NCI-H2171 treated with DMSO at 0.1 percent for 48 hours (cell line): ENCODE measurements at regions not wholly inside any gene's neighbourhood (a gene's known extent, or its start where the extent isn't known, plus 50 kb on each side); places are given as distances from the start of the nearest gene placed in this dataset.
A peak's percentile ranks its signal among the peaks of the same experiment; 100 is the strongest.

Experiments
- DNase-seq: peaks from one replicate; lab custom pipeline; 2025; lab: John Stamatoyannopoulos, UW

DNA sequence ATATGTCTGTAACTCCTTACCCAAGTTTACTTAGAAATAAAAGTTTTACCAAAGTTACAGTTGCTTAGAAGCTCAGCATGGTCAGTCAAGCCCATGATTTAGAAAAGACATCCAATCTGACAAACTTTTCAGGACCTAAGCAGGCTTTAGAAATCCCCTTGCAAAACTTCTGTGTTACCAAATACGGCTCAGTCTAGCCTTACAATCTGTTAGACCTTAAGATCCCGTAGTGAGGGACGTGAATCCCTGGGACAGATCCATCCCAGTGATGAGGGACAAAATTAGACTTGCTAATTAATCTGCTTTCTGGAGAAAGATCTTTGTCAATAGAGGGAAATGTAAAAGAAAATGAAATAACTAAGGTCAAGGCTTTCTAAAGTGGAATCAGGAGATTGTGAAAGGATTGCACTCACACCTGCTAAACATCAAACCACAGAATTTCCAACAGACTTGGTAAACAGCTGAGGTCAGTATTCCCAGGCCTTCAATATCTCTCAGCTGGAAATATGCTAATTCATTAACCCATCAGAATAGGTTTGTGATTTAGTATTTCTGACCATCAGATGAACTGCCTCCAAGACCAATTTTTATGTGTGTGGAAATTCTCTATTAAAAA lies 375.3 kb downstream of the DUSP10 start:
- DNase-seq = no peak

DNA sequence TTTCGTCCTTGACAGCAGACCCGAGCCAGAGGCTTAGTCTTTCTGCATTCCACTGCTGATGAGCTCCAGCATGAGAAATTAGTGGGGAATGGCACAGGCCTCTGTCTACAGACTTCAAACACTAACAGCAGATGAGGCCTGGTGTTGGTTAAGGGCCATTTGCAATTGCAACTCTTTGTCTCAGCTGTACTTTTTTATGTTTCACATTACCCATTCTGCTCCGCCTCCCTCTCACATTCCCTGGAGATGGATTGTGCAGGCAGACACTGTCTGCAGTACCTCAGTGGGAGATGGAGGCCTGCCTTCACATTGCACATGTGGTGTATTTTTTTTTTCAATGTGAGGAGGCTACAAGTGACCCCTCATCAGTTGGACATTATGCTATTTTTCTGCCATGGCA lies 370.2 kb downstream of the DUSP10 start:
- no peak for DNase-seq

DNA sequence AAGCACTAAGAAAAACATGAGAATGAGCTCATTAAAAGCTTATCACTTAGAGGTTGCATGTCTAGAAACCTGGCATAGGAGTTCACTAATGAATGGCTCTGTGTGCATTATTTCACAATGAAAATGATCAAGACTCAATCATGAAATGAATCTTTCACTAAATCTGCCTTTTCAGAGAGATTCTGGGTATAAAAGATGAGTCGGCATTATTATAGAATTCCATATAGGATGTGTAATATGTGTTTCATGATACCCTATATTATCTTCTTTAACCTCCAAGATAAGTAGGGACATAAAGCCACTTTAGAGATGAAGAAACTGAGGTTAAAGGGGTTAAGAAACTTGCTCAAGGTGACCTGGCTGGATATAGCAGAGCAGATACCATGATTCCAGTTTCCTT lies 368.1 kb downstream of the DUSP10 start:
- no peak for DNase-seq

DNA sequence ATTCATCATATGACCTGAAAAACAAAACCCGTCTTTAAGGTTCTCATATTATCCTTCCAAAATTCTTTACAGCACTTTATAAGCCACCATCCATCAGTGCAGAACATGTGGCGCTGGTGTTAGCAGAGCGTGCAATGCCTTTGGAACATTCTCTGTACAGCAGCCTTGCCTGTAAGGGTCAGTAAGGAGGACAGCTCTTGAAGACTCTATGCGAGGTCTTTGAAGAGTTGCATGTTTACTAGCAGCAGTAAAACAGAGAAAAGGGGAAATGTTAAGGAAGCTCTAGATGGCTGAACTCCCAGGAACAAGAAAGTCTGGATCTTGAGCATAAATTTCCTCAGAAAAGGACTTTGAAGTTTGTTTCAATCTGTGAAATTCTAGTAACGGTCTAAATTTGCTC lies 365.6 kb downstream of the DUSP10 start:
- DNase-seq = no peak

DNA sequence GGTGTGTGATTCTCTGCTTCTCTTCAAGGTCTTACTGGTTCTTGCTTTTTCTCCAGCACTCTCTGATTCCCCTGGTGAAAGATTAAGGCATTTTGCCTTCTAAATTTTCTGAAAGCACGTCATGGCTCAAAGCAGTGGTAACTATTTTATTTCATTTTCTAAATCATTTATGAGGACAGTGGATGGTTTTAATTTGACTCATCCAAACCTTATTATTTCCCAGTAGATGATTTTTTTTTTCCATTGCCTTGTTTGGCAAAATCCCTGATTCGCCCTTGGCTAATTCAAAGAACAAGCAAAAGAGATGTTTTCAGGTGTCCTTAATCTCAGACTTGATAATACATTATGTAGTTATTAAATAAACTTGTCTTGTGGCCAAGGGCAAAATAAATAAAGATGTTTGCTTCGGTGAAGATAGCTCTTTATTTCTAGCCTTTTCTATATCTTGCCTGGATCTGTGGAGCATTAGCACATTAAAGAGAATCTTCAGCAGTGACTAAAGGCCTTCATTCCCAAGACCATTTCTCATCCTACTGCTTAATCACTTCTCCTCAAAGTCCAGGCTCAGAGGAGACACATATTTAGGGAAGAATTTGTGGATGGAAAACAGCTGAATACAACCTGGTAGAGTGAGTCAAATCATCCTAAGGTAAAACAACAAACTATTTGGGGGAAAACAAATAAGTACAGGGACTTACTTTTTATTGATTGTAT lies 359.8 kb downstream of the DUSP10 start:
- no peak for DNase-seq

DNA sequence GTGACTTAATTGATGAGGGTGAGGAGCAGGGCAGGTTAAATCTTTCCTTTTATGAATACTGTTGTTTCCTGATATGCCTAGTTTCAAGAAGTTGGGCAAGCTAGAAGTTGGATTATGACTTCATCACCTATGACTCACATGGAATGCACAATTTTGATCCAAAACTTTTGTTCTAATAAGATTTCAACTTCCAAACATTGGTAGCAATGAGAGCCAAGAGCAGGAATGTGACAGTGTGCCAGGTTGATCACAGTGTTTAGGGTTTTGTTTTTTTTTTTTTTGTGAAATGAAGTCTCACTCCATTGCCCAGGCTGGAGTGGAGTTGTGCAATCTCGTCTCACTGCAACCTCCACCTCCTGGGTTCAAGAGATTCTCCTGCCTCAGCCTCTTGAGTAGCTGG lies 349.4 kb downstream of the DUSP10 start:
- no peak for DNase-seq

DNA sequence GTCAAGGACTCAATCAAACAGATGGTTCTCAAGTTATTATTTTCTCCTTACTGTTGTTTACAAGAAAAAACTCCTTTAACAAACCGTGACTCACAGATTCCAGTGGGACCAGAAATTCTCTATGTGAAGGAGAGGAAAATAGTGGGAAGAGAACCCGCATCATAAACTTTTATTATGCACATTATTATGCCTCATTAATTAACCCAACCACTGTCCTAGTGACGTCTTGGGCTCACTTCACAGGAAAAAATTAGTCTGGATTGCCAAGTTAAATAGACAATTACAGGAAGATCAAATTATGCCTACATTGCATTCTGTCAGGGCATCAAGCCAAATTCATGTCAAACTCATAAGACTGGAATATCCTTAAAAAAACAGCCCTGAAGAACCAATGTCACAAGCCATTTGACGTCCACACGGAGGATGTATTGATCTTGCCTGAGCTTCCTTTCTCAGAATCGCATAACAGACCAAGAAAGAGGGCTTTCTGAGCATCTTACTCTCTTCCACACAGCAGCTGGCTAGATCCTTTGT lies 347.8 kb downstream of the DUSP10 start:
- DNase-seq = peak; percentile 4

DNA sequence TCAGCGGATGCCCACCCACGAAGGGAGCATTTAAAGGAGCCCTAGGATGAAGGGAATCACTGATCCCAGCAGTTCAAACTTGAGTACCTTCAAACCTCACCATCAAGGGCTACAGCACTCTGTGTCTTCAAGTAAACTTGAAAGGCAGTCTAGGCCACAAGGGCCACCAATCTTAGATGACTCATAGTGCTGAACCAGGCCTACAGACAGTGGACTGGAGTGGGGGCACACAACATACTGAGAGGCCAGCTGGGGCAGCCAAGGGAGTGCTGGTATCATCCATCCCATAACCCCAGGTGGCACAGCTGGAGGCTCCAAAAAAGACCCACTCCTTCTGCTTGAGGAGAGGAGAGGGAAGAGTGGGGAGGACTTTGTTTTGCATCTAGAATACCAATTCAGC lies 345.4 kb downstream of the DUSP10 start:
- no peak for DNase-seq

DNA sequence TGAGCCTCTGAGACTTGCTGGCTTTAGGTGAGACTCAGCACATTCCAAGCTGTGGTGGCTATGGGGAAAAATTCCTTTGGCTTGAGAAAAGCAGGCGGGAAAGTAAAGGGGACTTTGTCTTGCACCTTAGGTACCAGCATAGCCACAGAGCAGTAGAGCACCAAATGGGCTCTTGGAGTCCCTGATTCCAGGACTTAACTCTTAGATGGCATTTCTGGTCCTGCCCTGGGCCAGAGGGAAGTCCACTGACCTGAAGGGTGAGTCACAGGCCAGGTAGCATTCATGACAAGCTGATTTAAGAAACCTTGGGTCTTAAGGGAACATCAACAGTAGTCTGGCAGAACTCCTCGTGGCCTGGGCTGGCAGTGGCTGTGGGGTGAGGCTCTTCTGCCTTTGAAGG lies 344.7 kb downstream of the DUSP10 start:
- no peak for DNase-seq

DNA sequence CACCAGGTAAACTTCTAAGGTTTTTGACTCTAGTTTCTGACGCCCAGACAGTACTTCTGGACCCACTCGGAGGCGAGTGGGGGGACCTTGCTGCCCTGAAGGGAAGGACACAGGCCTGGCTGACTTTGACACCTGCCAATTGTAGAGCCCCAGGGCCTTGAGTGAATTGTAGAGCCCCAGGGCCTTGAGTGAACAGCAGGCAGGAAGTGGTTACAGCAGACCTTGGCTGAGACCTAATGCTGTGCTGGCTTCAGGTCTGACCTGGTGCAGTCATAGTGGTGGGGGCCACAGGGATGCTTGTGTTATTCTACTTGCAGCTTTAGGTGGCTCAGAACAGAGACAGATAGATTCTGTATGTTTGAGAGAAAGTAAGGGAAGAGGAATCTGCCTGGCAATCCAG lies 344.3 kb downstream of the DUSP10 start:
- no peak for DNase-seq

DNA sequence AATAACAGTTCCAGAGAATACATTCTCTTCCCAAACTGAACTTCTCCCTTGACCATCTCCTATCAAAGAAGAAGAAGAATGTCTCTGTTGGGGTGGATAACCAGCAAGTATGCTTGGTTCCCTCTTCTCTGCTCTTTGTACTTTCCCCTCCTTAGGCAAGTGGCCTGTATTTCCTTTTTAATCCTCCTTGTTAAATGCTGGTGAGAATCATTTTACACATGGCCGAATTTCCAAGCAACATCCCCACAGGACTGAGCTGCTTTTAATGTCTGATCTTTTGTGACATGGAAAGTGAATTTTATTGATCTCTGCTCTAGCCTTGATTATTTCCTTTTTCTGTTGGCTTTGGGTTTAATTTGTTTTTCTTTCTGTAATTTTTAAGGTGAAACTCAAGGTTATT lies 336.7 kb downstream of the DUSP10 start:
- no peak for DNase-seq

DNA sequence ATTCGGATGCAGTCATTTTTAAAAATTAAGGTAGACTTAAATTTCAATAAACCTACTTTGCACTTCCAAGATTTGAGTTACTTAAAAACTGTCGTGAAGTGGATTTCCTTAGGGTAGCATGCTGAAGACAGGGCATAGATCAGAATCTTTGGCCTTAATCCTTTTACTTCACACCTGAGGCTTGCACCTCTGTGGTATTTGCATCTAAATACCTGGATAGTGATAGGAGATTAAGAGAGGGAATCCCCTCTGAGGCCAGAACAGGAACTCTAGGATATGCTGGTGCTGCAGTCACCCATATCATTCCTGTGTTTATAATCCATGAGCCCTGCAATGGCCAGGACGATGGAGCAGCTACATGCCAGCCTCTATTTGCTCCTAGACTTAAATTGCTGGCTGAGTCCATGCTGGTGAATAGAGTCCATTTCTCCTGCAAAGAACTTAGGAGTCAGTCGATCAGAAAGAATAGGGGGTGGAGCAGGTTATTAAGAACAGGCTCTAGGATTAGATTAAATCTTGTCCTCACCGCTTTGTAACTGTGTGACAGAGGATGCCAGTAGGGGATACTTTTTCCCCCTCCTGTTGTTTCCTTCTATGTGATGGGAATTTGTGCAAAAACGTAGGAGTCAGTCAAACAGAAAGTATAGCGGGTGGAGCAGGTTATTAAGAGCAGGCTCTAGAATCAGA lies 333.6 kb downstream of the DUSP10 start:
- DNase-seq = no peak

DNA sequence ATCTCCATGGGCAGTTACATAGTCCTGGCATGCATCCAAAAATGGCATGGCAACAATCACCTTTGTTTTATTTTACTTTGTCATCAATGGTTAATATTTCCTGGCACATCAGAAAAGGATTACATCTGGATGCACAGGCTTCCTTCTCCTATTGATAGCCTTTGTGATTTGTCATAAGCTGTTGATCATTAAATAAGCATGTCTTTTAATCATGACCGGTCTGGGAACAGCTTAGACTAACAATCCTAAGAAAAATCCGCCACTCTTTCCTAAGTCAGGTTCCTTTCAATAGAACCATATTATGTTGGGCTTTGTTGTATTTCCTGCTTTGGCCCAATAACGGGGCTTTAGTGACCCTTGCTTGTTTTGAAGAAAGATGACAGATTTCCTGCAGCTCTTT lies 330.6 kb downstream of the DUSP10 start:
- DNase-seq = no peak

DNA sequence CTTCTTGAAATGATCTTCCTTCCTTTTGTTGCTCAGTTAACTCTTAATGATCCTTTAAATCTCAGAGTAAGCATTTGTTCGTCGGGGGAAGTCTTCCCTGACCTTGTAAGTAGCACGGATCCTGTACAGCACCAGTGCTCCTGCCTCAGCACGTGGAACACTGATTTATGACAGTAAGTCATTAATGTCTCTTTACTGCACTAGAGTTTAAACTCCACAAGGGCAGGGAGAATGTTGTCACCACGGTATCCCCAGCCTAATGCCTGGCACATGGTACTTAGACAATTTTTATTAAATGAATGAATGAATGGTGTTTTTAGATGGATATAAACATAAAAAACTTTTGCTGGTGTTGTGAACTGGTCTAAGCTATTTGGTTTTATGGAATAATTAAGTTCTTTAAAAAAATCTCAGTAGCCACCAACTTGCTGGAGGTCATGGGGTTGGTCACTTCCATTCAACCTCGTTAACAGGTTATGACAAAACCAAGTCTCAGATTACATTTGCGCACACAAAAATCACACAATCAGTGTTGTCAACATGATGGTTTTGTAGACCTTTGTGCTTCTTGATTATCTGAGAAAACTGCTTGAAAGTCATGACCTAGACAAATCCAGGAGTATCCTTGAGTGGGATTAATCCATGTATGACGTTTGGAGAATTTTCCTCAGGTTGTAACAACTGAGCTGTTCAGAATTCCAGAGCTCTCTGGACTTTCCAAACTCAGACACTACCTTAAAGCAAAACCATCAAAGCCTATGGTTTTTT lies 326.9 kb downstream of the DUSP10 start:
- DNase-seq = no peak

DNA sequence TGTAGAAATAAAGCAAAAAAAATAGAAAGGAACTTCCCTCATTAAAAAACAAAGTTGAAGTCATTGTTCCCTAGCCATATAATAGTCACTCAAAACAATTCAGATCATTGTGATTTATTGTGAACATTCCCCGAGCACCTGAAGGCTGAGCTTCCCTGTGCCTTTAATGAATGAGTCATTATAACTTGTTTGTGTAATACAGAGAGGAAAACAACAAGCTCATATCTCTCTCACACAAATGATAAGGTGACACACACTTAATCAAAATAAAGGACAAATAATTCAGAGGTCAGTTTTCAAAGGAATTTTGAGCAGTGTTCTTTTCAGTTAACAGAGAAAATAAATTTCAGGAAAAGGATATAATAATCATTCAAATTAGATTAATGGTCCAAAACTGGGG lies 326.2 kb downstream of the DUSP10 start:
- no peak for DNase-seq

DNA sequence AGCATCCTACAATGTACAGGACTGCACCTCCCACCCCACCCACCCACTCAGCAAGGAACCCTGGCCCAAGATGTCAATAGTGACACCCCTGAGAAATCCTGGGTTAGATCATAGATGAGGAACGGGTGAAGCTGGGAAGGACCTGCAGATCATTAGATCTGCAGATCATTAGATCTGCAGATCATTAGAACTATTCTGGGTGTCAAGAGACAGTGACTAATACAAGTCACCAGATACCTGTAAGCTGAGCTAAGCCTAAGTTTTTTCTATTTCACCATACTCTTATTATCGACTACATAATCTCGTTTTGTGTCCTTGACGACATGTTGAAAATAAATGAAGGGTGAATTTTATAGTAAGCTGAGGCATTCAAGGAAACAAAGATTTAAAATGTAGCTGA lies 325.7 kb downstream of the DUSP10 start:
- DNase-seq = no peak

DNA sequence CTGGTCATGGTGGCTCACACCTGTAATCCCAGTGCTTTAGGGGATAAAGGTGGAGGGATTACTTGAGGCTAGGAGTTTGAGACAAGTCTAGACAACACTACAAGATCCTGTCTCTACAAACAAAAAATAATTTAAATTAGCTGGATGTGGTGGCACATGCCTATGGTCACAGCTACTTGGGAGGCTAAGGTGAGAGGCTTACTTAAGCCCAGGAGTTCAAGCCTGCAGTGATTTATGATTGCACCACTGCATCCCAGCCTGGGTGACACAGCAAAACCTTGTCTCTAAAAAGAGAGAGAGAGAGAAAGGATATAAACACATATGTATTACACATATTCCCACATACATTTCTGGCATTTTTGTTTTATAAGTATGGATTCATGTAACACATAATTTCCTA lies 325.2 kb downstream of the DUSP10 start:
- no peak for DNase-seq

DNA sequence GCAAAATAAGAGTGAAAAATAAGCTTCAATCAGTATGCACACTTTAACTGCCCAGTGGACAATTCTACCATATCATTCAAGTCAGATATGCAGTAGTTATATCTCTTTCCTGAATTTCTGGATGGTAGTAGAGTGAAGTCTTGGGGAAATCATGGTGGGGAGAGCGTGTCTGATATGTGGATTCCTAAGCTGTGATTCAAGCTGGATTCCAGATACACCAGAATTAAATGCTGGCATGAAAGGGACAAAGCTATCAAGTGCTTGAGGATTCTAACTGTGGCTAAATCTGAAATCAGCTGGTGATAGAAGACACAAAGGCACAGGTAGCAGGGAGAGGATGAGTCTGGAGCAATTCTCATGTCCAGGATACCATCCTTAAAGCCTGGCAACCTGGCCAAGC lies 323.5 kb downstream of the DUSP10 start:
- DNase-seq = no peak

DNA sequence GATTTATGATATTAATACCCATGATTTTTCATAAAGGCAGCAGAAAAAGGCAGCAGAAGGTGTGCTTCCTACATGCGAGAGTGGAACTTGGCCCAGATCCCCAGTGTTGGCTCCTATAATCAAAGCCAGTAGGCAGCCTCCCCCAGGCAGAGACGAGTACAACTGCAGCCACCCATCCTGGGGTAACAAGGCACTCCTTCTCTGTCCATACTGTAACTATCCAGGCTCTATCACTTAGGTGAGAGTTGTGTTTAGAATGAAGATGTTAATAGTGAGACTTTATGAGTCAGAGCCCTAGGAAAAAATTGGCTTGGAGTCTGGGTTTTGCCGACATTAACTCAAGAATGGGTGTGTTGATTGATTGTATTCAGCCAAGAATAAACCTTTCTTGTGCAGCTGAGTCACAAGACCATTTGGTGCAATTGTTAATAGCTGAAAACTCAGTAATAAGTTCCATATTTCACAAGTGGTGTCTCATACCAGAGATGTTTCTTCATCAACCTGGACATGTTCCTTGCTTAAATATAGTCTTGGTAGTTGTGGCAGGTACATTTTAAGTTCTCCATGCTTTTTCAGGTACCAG lies 322.3 kb downstream of the DUSP10 start:
- DNase-seq = no peak

DNA sequence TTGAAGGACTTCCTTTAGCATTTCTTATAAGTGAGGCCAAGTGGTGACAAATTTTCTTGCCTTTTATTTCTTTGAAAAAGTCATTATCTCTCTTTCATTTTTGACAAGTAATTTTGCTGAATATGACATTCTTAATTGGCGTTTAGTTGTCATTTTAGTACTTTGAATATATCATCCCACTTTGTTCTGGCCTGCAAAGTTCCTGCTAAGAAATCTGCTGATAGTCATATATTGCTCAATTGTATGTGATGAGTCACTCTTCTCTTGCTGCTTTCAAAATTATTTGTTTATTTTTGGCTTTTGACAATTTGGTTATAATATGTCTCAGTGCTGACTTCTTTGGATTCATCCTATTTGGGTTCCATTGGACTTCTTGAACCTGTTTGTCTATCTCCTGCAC lies 312.6 kb downstream of the DUSP10 start:
- no peak for DNase-seq

DNA sequence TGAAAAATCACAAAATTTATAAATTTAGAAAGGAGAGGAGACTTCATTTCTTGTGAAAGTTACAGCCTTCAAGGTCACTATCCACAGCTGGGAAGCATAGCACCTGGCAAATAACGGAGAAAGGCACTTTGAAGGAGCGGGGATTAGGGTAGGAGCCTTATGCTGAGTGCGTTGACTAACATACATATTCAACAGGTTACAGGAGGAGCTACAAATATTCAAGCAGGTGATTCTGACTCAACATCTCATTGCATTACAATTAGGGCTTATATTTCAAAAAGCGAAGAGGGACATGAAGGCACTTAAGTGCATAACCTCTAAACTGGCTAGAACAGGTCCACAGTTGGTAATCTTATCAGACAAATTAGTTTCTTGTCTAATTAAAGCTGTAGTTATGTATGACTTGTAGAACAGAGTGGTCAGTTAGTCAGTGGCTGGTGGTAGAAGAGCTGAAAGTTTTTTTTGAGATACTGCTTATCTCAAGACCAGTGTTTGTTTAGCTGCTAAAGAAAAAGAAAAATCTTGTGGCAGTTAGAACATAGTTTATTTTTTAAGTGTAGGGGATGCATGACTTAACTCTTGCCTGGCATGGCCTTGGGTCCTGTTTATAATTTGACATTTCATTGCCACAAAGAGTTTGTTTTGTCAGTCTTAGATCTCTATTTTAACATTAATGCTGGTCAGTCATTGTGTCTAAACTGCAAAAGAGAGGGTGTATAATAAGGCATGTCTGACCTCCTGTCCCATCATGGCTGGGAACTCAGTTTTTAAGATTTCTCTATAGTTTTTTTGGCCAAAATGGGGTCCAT lies 311.5 kb downstream of the DUSP10 start:
- no peak for DNase-seq
